Stimulated activated CD8-positive, alpha-beta memory T cell treated with anti-CD3 and anti-CD28 coated beads, Interleukin-15, amount 100 ng/mL, for 48 hours (primary cell): ENCODE measurements at regions not wholly inside any gene's neighbourhood (a gene's known extent, or its start where the extent isn't known, plus 50 kb on each side); places are given as distances from the start of the nearest gene placed in this dataset.
"Not testable (repeated sequence)": the region's sequence is repeated elsewhere in the genome, so short reads cannot be mapped to it uniquely, and the experiment has no call there.

Experiments used
- DNase-seq, 2 donors: peaks; one replicate each; pipeline ENCODE4 v3.0.0-alpha.2; 2020; ENCODE audit warnings: low read depth in 2 of 2

- no peak for DNase-seq
Measured at GRCh38 chr6:21742238-21742660, 148.7 kb downstream of the SOX4 start.

- DNase-seq: no peak
Measured at GRCh38 chr6:21744331-21744730, 150.8 kb downstream of the SOX4 start.

- no peak for DNase-seq
Measured at GRCh38 chr6:21745543-21746337, 152.2 kb downstream of the SOX4 start.

- DNase-seq: no peak
Measured at GRCh38 chr6:21747441-21747840, 153.9 kb downstream of the SOX4 start.

- no peak for DNase-seq
Measured at GRCh38 chr6:21748343-21749056, 154.9 kb downstream of the SOX4 start.

- DNase-seq: no peak
Measured at GRCh38 chr6:21749754-21750153, 156.2 kb downstream of the SOX4 start.

- DNase-seq: no peak
Measured at GRCh38 chr6:21750575-21750974, 157.0 kb downstream of the SOX4 start.

GRCh38 chr6:21751608-21752007 lies 158.1 kb downstream of the SOX4 start:
- no peak for DNase-seq

- no peak for DNase-seq
Measured at GRCh38 chr6:21752054-21752811, 158.7 kb downstream of the SOX4 start.

- no peak for DNase-seq
Measured at GRCh38 chr6:21753241-21754108, 159.9 kb downstream of the SOX4 start.

GRCh38 chr6:21754891-21755290 lies 161.3 kb downstream of the SOX4 start:
- DNase-seq: no peak

- no peak for DNase-seq
Measured at GRCh38 chr6:21756487-21756886, 162.9 kb downstream of the SOX4 start.

- DNase-seq: not testable (repeated sequence)
Measured at GRCh38 chr6:21757392-21757791, 163.8 kb downstream of the SOX4 start.

GRCh38 chr6:21759721-21760120 lies 166.2 kb downstream of the SOX4 start:
- DNase-seq: no peak

- not testable (repeated sequence) for DNase-seq
Measured at GRCh38 chr6:21761053-21761730, 167.6 kb downstream of the SOX4 start.

- DNase-seq: no peak
Measured at GRCh38 chr6:21764989-21765388, 171.4 kb downstream of the SOX4 start.

GRCh38 chr6:21767891-21768648 lies 174.5 kb downstream of the SOX4 start:
- no peak for DNase-seq

GRCh38 chr6:21769405-21769861 lies 175.9 kb downstream of the SOX4 start:
- DNase-seq: no peak

- DNase-seq: no peak
Measured at GRCh38 chr6:21769968-21770367, 176.4 kb downstream of the SOX4 start.
